Ishikawa (cell line): ENCODE measurements at regions not wholly inside any gene's neighbourhood (a gene's known extent, or its start where the extent isn't known, plus 50 kb on each side); places are given as distances from the start of the nearest gene placed in this dataset.

Experiments used
- EP300 ChIP-seq: IDR thresholded peaks from 2 replicates; pipeline ENCODE4 v1.6.1; 2012; ENCODE audit warnings: borderline replicate concordance
- MAX ChIP-seq: IDR thresholded peaks from 2 replicates; pipeline ENCODE4 v1.6.1; 2012
- RAD21 ChIP-seq: IDR thresholded peaks from 2 replicates; pipeline ENCODE4 v1.6.1; 2012; ENCODE audit warnings: low read depth
- USF1 ChIP-seq: IDR thresholded peaks from 2 replicates; pipeline ENCODE4 v1.6.1; 2012

GRCh38 chr14:36405589-36406274 lies 85.3 kb upstream of the MBIP start:
- TF ChIP-seq RAD21 = no peak
- TF ChIP-seq MAX = no peak
- no peak for TF ChIP-seq USF1
- no peak for TF ChIP-seq EP300
